B cell (primary cell): ENCODE measurements at regions not wholly inside any gene's neighbourhood (a gene's known extent, or its start where the extent isn't known, plus 50 kb on each side); places are given as distances from the start of the nearest gene placed in this dataset.

ENCODE experiments used
- ATAC-seq: fragments of 200-7000 bp; cut with Tn5 transposase; one replicate; pipeline ENCODE4 v1.10.0; 2021; ENCODE audit warnings: low read depth, mild to moderate bottlenecking, moderate number of reproducible peaks, moderate library complexity
- CTCF ChIA-PET: fragments of 350-600 bp; sonication (Branson Sonifier 250); formaldehyde crosslinking; loops from one replicate; lab custom pipeline; 2021; ENCODE audit warnings: antibody characterized with exemption, inconsistent platforms; lab: Charles Lee
- POLR2A ChIA-PET: fragments of 350-600 bp; sonication (Branson Sonifier 250); formaldehyde crosslinking; loops from one replicate; lab custom pipeline; 2021; ENCODE audit warnings: antibody characterized with exemption; lab: Charles Lee
- DNase-seq: peaks from one replicate; pipeline ENCODE4 v3.0.0; 2013
- H2AFZ ChIP-seq: 2 replicates; pipeline ENCODE4 v1.6.1; 2012; ENCODE audit warnings: mild to moderate bottlenecking, low read depth, low read length; ENCODE audit not compliant: insufficient read depth, poor library complexity, severe bottlenecking
- H3K27ac ChIP-seq, 2 donors: 1 replicate in 1 of 2; 2 replicates in 1 of 2; pipeline ENCODE4 v1.5.1; 2012 to 2013; ENCODE audit warnings: low read length in 2 of 2, mild to moderate bottlenecking in 2 of 2, moderate library complexity in 1 of 2
- H3K27me3 ChIP-seq, 4 experiments: fragments of 200-600 bp in 1 of 4; sonication (generic) in 1 of 4; replicated peaks in 1 of 4; 1 replicate in 2 of 4; 2 replicates in 2 of 4; pipeline versions ENCODE4 v1.6.1 to v1.7.0; 2013 to 2016; ENCODE audit warnings: low read length in 3 of 4, mild to moderate bottlenecking in 2 of 4, mixed read lengths in 1 of 4, moderate library complexity in 1 of 4; ENCODE audit not compliant: insufficient read depth in 4 of 4, control insufficient read depth in 3 of 4; ENCODE audit errors: control extremely low read depth in 1 of 4
- H3K36me3 ChIP-seq, 2 experiments: replicated peaks in 1 of 2; 1 replicate in 1 of 2; 2 replicates in 1 of 2; pipeline versions ENCODE4 v1.6.1 to v1.7.1; 2013; ENCODE audit warnings: low read length in 1 of 2; ENCODE audit not compliant: insufficient read depth in 2 of 2, control insufficient read depth in 1 of 2; ENCODE audit errors: control extremely low read depth in 1 of 2, extremely low read depth in 1 of 2
- H3K4me1 ChIP-seq, 2 donors: fragments of 200-600 bp in 1 of 2; sonication (generic) in 1 of 2; 1 replicate in 1 of 2; 2 replicates in 1 of 2; pipeline versions ENCODE4 v1.5.1 to v1.6.1; 2013 to 2017; ENCODE audit warnings: low read length in 2 of 2; ENCODE audit not compliant: control insufficient read depth in 2 of 2, insufficient read depth in 2 of 2
- H3K4me2 ChIP-seq: replicated peaks from 2 replicates; pipeline ENCODE3; 2012; ENCODE audit warnings: mild to moderate bottlenecking, low read depth, low read length; ENCODE audit not compliant: poor library complexity, severe bottlenecking
- H3K4me3 ChIP-seq, 5 experiments: fragments of 200-600 bp in 1 of 5; sonication (generic) in 1 of 5; 1 replicate in 3 of 5; 2 replicates in 2 of 5; pipeline versions ENCODE4 v1.5.1 to v1.7.0; 2011 to 2016; ENCODE audit warnings: low read length in 4 of 5, mild to moderate bottlenecking in 4 of 5, low read depth in 2 of 5, control low read depth in 1 of 5, moderate library complexity in 1 of 5; ENCODE audit not compliant: insufficient read depth in 1 of 5; ENCODE audit errors: control extremely low read depth in 1 of 5, extremely low read depth in 1 of 5
- H3K79me2 ChIP-seq: fragments of 200-600 bp; sonication (generic); one replicate; pipeline ENCODE4 v1.6.0; 2016; ENCODE audit warnings: low read length; ENCODE audit not compliant: control insufficient read depth, insufficient read depth
- H3K9ac ChIP-seq: fragments of 200-600 bp; sonication (generic); 2 replicates; pipeline ENCODE4 v1.6.1; 2017; ENCODE audit warnings: mild to moderate bottlenecking, low read length, moderate library complexity
- H3K9me3 ChIP-seq, 3 donors: one replicate each; pipeline versions ENCODE4 v1.6.1 to v1.7.1; 2013; ENCODE audit warnings: low read length in 2 of 3; ENCODE audit not compliant: control insufficient read depth in 2 of 3, insufficient read depth in 1 of 3; ENCODE audit errors: control extremely low read depth in 1 of 3
- H4K20me1 ChIP-seq: 2 replicates; pipeline ENCODE4 v1.6.0; 2012; ENCODE audit warnings: mild to moderate bottlenecking, low read length; ENCODE audit not compliant: insufficient read depth, control insufficient read depth, poor library complexity, severe bottlenecking
- H3K27ac Mint-ChIP-seq: one replicate; pipeline ENCODE4 v1.8.0; 2021; ENCODE audit warnings: mixed read lengths
- H3K27me3 Mint-ChIP-seq: one replicate; pipeline ENCODE4 v1.8.0; 2021; ENCODE audit warnings: mixed read lengths
- H3K4me1 Mint-ChIP-seq: one replicate; pipeline ENCODE4 v1.8.0; 2021; ENCODE audit warnings: mixed read lengths
- H3K4me3 Mint-ChIP-seq: one replicate; pipeline ENCODE4 v1.8.0; 2021; ENCODE audit warnings: mixed read lengths
- H3K9me3 Mint-ChIP-seq: one replicate; pipeline ENCODE4 v1.8.0; 2022; ENCODE audit warnings: mixed read lengths; ENCODE audit not compliant: insufficient read depth
- CTCF ChIP-seq: fragments of 200-600 bp; IDR thresholded peaks from one replicate; pipeline ENCODE4 v1.8.0; 2022; ENCODE audit warnings: antibody characterized with exemption, mild to moderate bottlenecking
- EZH2 ChIP-seq: IDR thresholded peaks from 2 replicates; pipeline ENCODE4 v1.6.1; 2012; ENCODE audit warnings: borderline replicate concordance, low read depth, mild to moderate bottlenecking, moderate library complexity, low read length; ENCODE audit not compliant: insufficient read depth, poor library complexity, severe bottlenecking
- WGBS: methylation state at CpG from one replicate; pipeline ENCODE4 v1.1.5; 2013; ENCODE audit warnings: missing lambda C conversion rate; ENCODE audit not compliant: insufficient coverage; 5-methylcytosine and 5-hydroxymethylcytosine counted together
- intact Hi-C: fragments of 100-400 bp; cut with micrococcal nuclease; formaldehyde crosslinking; loops from one replicate; pipeline ENCODE4 v1.10.0; 2022

DNA sequence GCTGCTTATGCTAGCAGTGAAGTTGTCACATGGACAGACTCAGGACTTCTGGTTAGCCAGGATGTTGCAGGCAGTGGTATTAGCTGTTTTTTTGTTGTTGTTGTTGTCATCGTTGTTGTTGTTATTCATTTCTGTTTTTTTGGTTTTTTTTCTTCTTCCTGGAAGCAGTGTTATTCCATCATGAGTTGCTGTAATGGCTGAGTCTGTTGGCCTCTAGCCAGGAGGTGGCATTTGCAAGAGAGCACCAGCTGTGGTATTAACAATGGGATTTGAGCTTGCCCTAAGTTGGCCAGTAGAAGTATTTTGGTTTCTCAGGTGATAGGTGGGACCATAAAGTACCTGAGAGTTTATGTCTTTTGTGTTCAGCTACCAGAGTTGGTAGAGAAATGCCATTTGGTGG lies 561.1 kb downstream of the KCTD16 start:
- Histone ChIP-seq H3K27ac (no peak overlapping the region), H3K79me2 (no peaks in the 10 kb centered on the region), H3K9ac (no peak overlapping the region), H4K20me1 (no peaks in the 10 kb centered on the region), H3K4me1 (no peaks in the 10 kb centered on the region), H3K9me3 (peaks cover 1 to 8% (median 3%) of the 10 kb centered on the region in 3 donors), H3K4me2 (no peak overlapping the region), H3K27me3 (no peaks in the 10 kb centered on the region), H2AFZ (no peak overlapping the region), H3K36me3 (no peaks in the 10 kb centered on the region), H3K4me3 (no peak overlapping the region)
- CTCF ChIA-PET: no interaction called here
- ATAC-seq: no peak
- 75% methylated on average over 1 of the region's 1 CpG for WGBS
- Mint-ChIP-seq H3K9me3 (peaks cover 7% of the 10 kb centered on the region), H3K27me3 (no peaks in the 10 kb centered on the region), H3K4me1 (no peaks in the 10 kb centered on the region), H3K4me3 (no peak overlapping the region), H3K27ac (no peak overlapping the region)
- no peak for DNase-seq
- POLR2A ChIA-PET: no interaction called here
- TF ChIP-seq EZH2 (no peak), CTCF (no peak)
- intact Hi-C loops: no loop called here

GRCh38 chr5:144712090-144712489 lies 541.4 kb downstream of the KCTD16 start:
- H3K9ac ChIP-seq: peak overlapping the region; percentile 35
- peak overlapping the region; percentile 61 for H3K4me2 ChIP-seq
- no peaks in the 10 kb centered on the region for H3K27me3 ChIP-seq
- H3K4me3 Mint-ChIP-seq: peak overlapping the region; percentile 42
- no peak for TF ChIP-seq CTCF
- TF ChIP-seq EZH2: no peak
- no peaks in the 10 kb centered on the region for H3K36me3 ChIP-seq
- intact Hi-C loops: no loop called here
- H3K9me3 Mint-ChIP-seq: no peaks in the 10 kb centered on the region
- WGBS: no CpG with 5 or more reads among the region's 3 CpGs
- no peaks in the 10 kb centered on the region for H3K79me2 ChIP-seq
- peaks cover 37 to 38% of the 10 kb centered on the region in 2 donors for H3K4me1 ChIP-seq
- no peaks in the 10 kb centered on the region for H4K20me1 ChIP-seq
- H2AFZ ChIP-seq: no peak overlapping the region
- no peaks in the 10 kb centered on the region for H3K27me3 Mint-ChIP-seq
- H3K27ac ChIP-seq: peak overlapping the region; percentile 46 to 78
- H3K9me3 ChIP-seq: peaks cover 0 to 3% (median 1%) of the 10 kb centered on the region in 3 donors
- peak; percentile 76 for ATAC-seq
- H3K27ac Mint-ChIP-seq: peak overlapping the region; percentile 12
- peaks cover 39% of the 10 kb centered on the region for H3K4me1 Mint-ChIP-seq
- POLR2A ChIA-PET: no interaction called here
- DNase-seq: peak; percentile 64
- H3K4me3 ChIP-seq: peak overlapping the region in 1 of 5 experiments; percentile 30
- CTCF ChIA-PET: no interaction called here
